Endothelial cell (in vitro differentiated cells): ENCODE measurements at regions not wholly inside any gene's neighbourhood (a gene's known extent, or its start where the extent isn't known, plus 50 kb on each side); places are given as distances from the start of the nearest gene placed in this dataset.
"Not testable (repeated sequence)": the region's sequence is repeated elsewhere in the genome, so short reads cannot be mapped to it uniquely, and the experiment has no call there.

Experiments
- DNase-seq: peaks from one replicate; pipeline ENCODE4 v3.0.0; 2021; ENCODE audit warnings: low spot score
- H3K27ac Mint-ChIP-seq: one replicate; pipeline ENCODE4 v1.8.0; 2021; ENCODE audit warnings: mixed read lengths, inconsistent platforms; ENCODE audit not compliant: unreplicated experiment
- H3K27me3 Mint-ChIP-seq: one replicate; pipeline ENCODE4 v1.8.0; 2021; ENCODE audit warnings: mild to moderate bottlenecking, moderate library complexity, mixed read lengths, inconsistent platforms; ENCODE audit not compliant: unreplicated experiment
- H3K36me3 Mint-ChIP-seq: one replicate; pipeline ENCODE4 v1.8.0; 2021; ENCODE audit warnings: mild to moderate bottlenecking, low read depth, mixed read lengths, inconsistent platforms; ENCODE audit not compliant: unreplicated experiment
- H3K4me1 Mint-ChIP-seq: one replicate; pipeline ENCODE4 v1.8.0; 2021; ENCODE audit warnings: mild to moderate bottlenecking, mixed read lengths, inconsistent platforms; ENCODE audit not compliant: unreplicated experiment
- H3K4me3 Mint-ChIP-seq: one replicate; pipeline ENCODE4 v1.8.0; 2021; ENCODE audit warnings: mild to moderate bottlenecking, mixed read lengths, inconsistent platforms; ENCODE audit not compliant: unreplicated experiment
- H3K9me3 Mint-ChIP-seq: one replicate; pipeline ENCODE4 v1.8.0; 2021; ENCODE audit warnings: mixed read lengths, inconsistent platforms; ENCODE audit not compliant: unreplicated experiment
- TF ChIP-seq, protein P1 (sequence below): fragments of 200-600 bp; sonication (generic); IDR thresholded peaks from one replicate; pipeline ENCODE4 v1.5.0; 2021; ENCODE audit warnings: antibody characterized with exemption; ENCODE audit not compliant: unreplicated experiment

DNA sequence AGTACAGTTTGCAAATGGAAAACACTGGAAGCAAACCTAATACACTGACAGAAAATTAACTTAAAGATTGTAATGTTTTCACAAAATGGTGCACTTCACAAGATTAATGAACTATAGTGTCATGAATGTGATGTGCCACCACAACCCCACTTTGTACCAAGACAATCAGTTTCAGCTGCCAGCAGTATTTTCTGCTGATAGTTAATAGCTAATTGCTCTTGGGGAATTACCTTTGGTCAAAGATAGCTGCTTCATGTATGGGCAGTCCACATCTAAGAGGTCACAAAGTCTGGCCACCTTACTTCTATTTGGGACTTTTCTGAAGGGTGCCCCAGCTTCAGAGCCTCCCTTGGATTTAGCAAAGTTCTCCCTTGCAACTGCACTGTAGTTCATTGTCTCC, 254.0 kb downstream of the CALCRL start:
- Mint-ChIP-seq H3K9me3 (no peaks in the 10 kb centered on the region), H3K36me3 (no peaks in the 10 kb centered on the region), H3K4me1 (peaks cover 17% of the 10 kb centered on the region), H3K27me3 (no peaks in the 10 kb centered on the region), H3K27ac (no peak overlapping the region), H3K4me3 (no peak overlapping the region)
- TF ChIP-seq, protein P1, sequence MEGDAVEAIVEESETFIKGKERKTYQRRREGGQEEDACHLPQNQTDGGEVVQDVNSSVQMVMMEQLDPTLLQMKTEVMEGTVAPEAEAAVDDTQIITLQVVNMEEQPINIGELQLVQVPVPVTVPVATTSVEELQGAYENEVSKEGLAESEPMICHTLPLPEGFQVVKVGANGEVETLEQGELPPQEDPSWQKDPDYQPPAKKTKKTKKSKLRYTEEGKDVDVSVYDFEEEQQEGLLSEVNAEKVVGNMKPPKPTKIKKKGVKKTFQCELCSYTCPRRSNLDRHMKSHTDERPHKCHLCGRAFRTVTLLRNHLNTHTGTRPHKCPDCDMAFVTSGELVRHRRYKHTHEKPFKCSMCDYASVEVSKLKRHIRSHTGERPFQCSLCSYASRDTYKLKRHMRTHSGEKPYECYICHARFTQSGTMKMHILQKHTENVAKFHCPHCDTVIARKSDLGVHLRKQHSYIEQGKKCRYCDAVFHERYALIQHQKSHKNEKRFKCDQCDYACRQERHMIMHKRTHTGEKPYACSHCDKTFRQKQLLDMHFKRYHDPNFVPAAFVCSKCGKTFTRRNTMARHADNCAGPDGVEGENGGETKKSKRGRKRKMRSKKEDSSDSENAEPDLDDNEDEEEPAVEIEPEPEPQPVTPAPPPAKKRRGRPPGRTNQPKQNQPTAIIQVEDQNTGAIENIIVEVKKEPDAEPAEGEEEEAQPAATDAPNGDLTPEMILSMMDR = no peak
- DNase-seq = no peak

DNA sequence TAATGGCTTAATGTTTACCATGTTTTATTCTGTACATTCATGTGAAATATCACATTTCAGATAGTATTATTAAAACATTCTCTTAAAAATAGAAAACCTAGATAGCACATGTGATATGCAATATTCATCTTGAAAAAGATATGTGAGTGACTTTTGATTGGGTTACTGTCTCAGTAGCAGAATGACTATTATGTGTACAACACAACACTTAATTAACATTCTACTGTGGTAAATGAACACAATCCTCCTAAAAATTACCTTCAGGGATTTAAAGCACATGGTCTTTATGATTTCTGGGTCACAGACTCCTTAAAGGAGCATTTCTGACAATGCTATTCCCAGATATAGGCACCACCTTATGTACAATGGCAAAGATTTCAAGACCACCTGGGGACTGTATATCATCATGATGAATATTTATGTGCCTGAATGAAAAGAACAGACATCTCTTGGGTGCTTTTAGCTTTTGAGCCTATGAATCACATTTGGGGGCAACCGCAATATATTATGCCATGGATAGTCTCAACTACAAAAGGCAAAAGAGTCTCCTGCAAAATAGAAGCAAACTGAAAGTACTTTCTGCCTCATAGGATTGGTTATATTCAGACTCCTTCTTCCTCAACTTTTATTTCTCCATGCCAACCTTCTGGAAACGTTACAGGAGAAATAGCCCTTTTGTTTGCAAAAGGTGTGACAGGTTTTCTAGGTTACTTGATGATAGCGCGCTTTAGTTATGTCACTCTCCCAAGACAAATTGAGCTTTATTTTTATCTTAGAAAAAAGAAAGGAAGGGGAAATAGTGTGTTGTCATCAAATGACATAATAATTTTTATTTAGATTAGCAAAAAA, 259.0 kb downstream of the CALCRL start:
- DNase-seq = no peak

DNA sequence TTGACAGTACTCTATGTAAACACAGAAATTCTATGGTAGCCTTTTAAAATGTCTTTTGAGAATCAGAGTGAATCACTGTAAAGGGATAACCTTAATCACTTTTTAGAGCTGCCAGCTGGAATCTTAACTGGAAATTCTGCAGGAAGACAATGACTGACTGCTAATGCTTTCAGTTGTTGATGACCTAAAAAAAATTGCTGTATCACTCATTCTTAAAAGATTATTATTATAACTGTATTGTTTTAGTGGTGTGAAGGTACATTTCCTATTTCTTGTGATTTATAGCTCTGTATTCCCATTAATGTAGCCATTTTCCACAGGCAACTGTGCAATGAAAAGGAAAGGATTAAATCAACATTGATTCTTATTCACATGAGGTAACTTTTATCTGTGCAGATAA, 260.5 kb downstream of the CALCRL start:
- Mint-ChIP-seq H3K4me1 (no peaks in the 10 kb centered on the region), H3K27me3 (no peaks in the 10 kb centered on the region), H3K9me3 (peaks cover 4% of the 10 kb centered on the region), H3K27ac (no peak overlapping the region), H3K36me3 (no peaks in the 10 kb centered on the region), H3K4me3 (no peak overlapping the region)
- no peak for DNase-seq
- TF ChIP-seq, protein P1 = no peak

More for the DNA sequence above, 259.0 kb downstream of the CALCRL start:
- Mint-ChIP-seq H3K36me3 (no peaks in the 10 kb centered on the region), H3K4me3 (no peak overlapping the region), H3K27ac (no peak overlapping the region), H3K27me3 (no peaks in the 10 kb centered on the region), H3K4me1 (no peaks in the 10 kb centered on the region), H3K9me3 (no peaks in the 10 kb centered on the region)
- TF ChIP-seq, protein P1 = no peak

DNA sequence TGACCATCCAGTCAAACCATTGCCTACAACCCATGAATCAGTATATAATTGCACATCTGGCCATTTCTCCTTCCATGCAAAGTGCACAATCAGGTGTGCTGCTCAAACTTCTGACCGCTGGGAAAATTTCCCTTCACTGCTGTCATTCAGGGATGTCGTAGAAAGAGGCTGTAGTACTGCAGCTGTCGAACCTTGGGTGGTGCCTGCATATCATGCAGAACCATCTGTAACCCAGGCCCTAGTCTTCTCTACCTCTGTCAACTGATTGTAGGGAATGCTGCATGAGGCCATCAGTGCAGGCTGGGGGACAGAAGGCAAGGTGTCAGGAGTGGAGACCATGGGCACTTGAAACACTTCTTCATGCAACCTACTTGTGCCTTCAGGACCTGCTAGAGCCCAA, 267.5 kb downstream of the CALCRL start:
- DNase-seq = no peak
- TF ChIP-seq, protein P1 = no peak
- Mint-ChIP-seq H3K4me1 (no peaks in the 10 kb centered on the region), H3K27ac (no peak overlapping the region), H3K9me3 (peaks cover 4% of the 10 kb centered on the region), H3K27me3 (peaks cover 7% of the 10 kb centered on the region), H3K36me3 (peaks cover 4% of the 10 kb centered on the region), H3K4me3 (no peak overlapping the region)

DNA sequence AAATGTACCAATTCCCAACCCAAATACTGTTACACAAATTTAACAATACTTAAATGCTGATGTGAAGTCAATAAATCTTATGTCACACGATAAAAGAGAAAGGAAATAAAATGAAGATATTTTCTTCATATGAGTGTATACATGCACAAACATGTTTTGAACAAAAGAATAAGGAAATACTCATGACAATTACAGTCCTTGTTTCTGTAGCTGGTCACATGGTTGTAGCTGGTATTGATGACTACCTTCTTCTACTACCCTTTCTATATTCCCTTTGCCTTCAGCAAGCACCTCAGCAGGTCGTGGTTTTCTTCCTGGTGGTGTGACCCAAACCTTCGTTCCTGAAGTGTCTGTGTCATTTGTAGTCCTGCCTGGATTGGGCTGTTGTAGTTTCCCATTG, 269.2 kb downstream of the CALCRL start:
- H3K27ac Mint-ChIP-seq = not testable (repeated sequence)

More for the DNA sequence above, 269.2 kb downstream of the CALCRL start:
- H3K4me3 Mint-ChIP-seq, DNase-seq, H3K9me3 Mint-ChIP-seq, H3K27me3 Mint-ChIP-seq, H3K36me3 Mint-ChIP-seq, H3K4me1 Mint-ChIP-seq: not testable (repeated sequence)
